Hepatocyte (in vitro differentiated cells): ENCODE measurements at regions not wholly inside any gene's neighbourhood (a gene's known extent, or its start where the extent isn't known, plus 50 kb on each side); places are given as distances from the start of the nearest gene placed in this dataset.

ENCODE experiments used
- EZH2 ChIP-seq: fragments of 200-600 bp; sonication (generic); IDR thresholded peaks from 2 replicates; pipeline ENCODE4 v1.6.1; 2016; ENCODE audit warnings: antibody characterized with exemption, mild to moderate bottlenecking, borderline replicate concordance
- TF ChIP-seq, protein P1 (sequence below): fragments of 200-600 bp; sonication (generic); IDR thresholded peaks from 2 replicates; pipeline ENCODE4 v1.5.1; 2016; ENCODE audit warnings: antibody characterized with exemption, mild to moderate bottlenecking; ENCODE audit not compliant: poor library complexity

DNA sequence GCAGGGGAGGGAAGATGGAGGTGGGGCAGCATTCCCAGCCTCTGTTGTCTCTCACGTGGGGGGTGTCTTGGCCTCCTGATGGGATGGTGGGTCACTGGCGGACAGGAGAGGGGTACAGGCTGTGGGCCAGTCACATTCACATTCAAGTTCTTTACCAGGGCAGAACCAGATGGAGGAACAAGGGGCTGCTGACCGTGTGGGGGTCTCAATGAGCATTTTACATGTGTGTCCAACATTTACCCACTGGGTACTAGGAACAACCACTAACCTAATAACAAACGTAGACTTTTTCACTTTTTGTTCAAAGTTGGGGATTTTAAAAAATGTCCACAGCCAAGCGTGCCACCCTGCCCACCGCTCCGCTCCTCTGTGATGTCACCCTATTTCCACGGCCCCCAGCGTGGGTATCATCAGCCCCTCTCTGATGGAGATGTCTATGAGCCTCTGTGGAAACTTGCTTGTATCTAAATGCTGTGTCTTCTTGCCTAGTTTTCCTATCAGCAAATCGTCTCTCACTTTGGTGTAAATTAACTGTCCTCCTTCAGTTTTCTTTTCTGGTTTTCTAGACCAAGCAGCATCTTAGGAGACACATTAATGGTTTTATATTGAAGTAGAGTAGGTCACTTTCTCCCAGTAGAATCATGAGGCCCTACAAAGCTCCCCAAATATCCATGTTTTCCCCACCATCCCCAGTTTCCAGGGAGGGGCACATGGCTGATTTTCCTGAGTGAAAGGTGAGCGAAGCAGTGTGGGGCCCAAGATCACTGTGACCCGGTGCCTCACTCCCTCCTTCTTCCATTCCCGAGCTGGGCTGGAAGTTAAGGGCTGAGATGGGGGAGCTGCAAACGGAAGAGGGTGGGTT is 936.7 kb downstream of the BRD1 start:
- TF ChIP-seq EZH2, result no peak
- TF ChIP-seq, protein P1, sequence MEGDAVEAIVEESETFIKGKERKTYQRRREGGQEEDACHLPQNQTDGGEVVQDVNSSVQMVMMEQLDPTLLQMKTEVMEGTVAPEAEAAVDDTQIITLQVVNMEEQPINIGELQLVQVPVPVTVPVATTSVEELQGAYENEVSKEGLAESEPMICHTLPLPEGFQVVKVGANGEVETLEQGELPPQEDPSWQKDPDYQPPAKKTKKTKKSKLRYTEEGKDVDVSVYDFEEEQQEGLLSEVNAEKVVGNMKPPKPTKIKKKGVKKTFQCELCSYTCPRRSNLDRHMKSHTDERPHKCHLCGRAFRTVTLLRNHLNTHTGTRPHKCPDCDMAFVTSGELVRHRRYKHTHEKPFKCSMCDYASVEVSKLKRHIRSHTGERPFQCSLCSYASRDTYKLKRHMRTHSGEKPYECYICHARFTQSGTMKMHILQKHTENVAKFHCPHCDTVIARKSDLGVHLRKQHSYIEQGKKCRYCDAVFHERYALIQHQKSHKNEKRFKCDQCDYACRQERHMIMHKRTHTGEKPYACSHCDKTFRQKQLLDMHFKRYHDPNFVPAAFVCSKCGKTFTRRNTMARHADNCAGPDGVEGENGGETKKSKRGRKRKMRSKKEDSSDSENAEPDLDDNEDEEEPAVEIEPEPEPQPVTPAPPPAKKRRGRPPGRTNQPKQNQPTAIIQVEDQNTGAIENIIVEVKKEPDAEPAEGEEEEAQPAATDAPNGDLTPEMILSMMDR, result no peak
